GM12878 (cell line): ENCODE measurements at regions not wholly inside any gene's neighbourhood (a gene's known extent, or its start where the extent isn't known, plus 50 kb on each side); places are given as distances from the start of the nearest gene placed in this dataset.

ENCODE experiments used
- ATAC-seq: fragments of 200-7000 bp; cut with Tn5 transposase; 3 replicates; pipeline ENCODE4 v1.9.1; 2020; ENCODE audit warnings: mild to moderate bottlenecking, moderate library complexity
- BruUV-seq: library from RNA; stranded (reverse); fragments of 400-500 nt; replicated peaks from 2 replicates; lab custom pipeline; 2021; lab: Mats Ljungman, UMichigan
- CTCF ChIA-PET: fragments of 300-600 bp; sonication (Branson Sonifier 250); formaldehyde crosslinking; extraction: SDS; loops from one replicate; lab custom pipeline; 2021; ENCODE audit warnings: inconsistent platforms; lab: Yijun Ruan, JAX
- POLR2A ChIA-PET: fragments of 350-600 bp; formaldehyde crosslinking; extraction: SDS; loops from one replicate; lab custom pipeline; 2021; ENCODE audit warnings: inconsistent platforms; lab: Charles Lee
- RAD21 ChIA-PET: fragments of 300-600 bp; sonication (Branson Sonifier 250); formaldehyde crosslinking; loops from one replicate; lab custom pipeline; 2023; ENCODE audit warnings: antibody characterized with exemption; ENCODE audit not compliant: unreplicated experiment; lab: Charles Lee
- SMC1A ChIA-PET: fragments of 300-600 bp; sonication (Branson Sonifier 250); formaldehyde crosslinking; loops from one replicate; lab custom pipeline; 2023; ENCODE audit not compliant: unreplicated experiment, uncharacterized antibody; lab: Charles Lee
- DNase-seq: peaks from one replicate; pipeline ENCODE4 v3.0.0-alpha.2; 2011; ENCODE audit warnings: low read depth, low spot score
- FAIRE-seq: peaks from 3 replicates; lab custom pipeline; 2011; peaks lifted over from hg19 to GRCh38; lab: Jason Lieb, UNC
- H2AFZ ChIP-seq: 2 replicates; pipeline ENCODE4 v1.6.0; 2011; ENCODE audit warnings: low read depth, low read length, control low read depth; ENCODE audit not compliant: control insufficient read depth
- H3K27ac ChIP-seq: 2 replicates; pipeline ENCODE4 v1.5.1; 2011; ENCODE audit warnings: control low read depth; ENCODE audit not compliant: control insufficient read depth, insufficient read depth
- H3K27me3 ChIP-seq, 2 experiments: replicated peaks in 1 of 2; 2 replicates each; pipeline versions ENCODE4 v1.6.0 to v1.6.1; 2011; ENCODE audit warnings: low read length in 1 of 2; ENCODE audit not compliant: control insufficient read depth in 2 of 2, insufficient read depth in 2 of 2
- H3K36me3 ChIP-seq, 2 experiments: 2 replicates each; pipeline ENCODE4 v1.5.1; 2011; ENCODE audit warnings: low read length in 1 of 2; ENCODE audit not compliant: control insufficient read depth in 2 of 2, insufficient read depth in 2 of 2
- H3K4me1 ChIP-seq: 2 replicates; pipeline ENCODE4 v1.6.1; 2011; ENCODE audit warnings: mild to moderate bottlenecking, low read length, moderate library complexity, mixed read lengths; ENCODE audit not compliant: control insufficient read depth, insufficient read depth
- H3K4me2 ChIP-seq: 2 replicates; pipeline ENCODE4 v1.6.0; 2011; ENCODE audit warnings: control low read depth; ENCODE audit not compliant: control insufficient read depth, insufficient read depth
- H3K4me3 ChIP-seq: fragments of 200-600 bp; sonication (generic); 2 replicates; pipeline ENCODE4 v1.5.1; 2016
- H3K79me2 ChIP-seq: 2 replicates; pipeline ENCODE4 v1.6.0; 2011; ENCODE audit warnings: low read length; ENCODE audit not compliant: control insufficient read depth, insufficient read depth
- H3K9ac ChIP-seq: 2 replicates; pipeline ENCODE4 v1.8.0; 2011; ENCODE audit warnings: low read length, control low read depth, mixed read lengths; ENCODE audit not compliant: control insufficient read depth, insufficient read depth
- H3K9me3 ChIP-seq: replicated peaks from 3 replicates; pipeline ENCODE4 v1.5.1; 2011; ENCODE audit warnings: mild to moderate bottlenecking, low read length; ENCODE audit not compliant: control insufficient read depth, insufficient read depth
- H4K20me1 ChIP-seq: 2 replicates; pipeline ENCODE4 v1.6.0; 2011; ENCODE audit not compliant: control insufficient read depth, insufficient read depth
- BACH1 ChIP-seq: fragments of 450-650 bp; IDR thresholded peaks from 2 replicates; pipeline ENCODE4 v1.6.1; 2017; ENCODE audit warnings: mild to moderate bottlenecking, borderline replicate concordance
- CREB1 ChIP-seq: IDR thresholded peaks from 2 replicates; pipeline ENCODE4 v1.6.1; 2012; ENCODE audit warnings: low read depth, mild to moderate bottlenecking, inconsistent platforms
- ESRRA ChIP-seq: IDR thresholded peaks from 2 replicates; pipeline ENCODE4 v1.6.1; 2012; ENCODE audit warnings: mild to moderate bottlenecking, low read length, improper control_type of control experiment
- KLF5 ChIP-seq: fragments of 450-650 bp; IDR thresholded peaks from 2 replicates; pipeline ENCODE4 v1.6.1; 2014; ENCODE audit warnings: mild to moderate bottlenecking; ENCODE audit not compliant: partially characterized antibody
- POU2F2 ChIP-seq: IDR thresholded peaks from 3 replicates; pipeline ENCODE4 v1.6.1; 2011; ENCODE audit warnings: low read depth, mild to moderate bottlenecking, low read length, borderline replicate concordance
- SIX5 ChIP-seq: IDR thresholded peaks from 2 replicates; pipeline ENCODE4 v1.6.1; 2011; ENCODE audit warnings: mild to moderate bottlenecking, low read depth, low read length, moderate library complexity; ENCODE audit not compliant: severe bottlenecking
- SMC3 ChIP-seq: IDR thresholded peaks from 2 replicates; pipeline ENCODE4 v1.6.1; 2011; ENCODE audit warnings: low read length, improper control_type of control experiment, borderline replicate concordance
- WRNIP1 ChIP-seq: IDR thresholded peaks from 2 replicates; pipeline ENCODE4 v1.6.1; 2011; ENCODE audit warnings: low read depth, low read length, improper control_type of control experiment, borderline replicate concordance
- WGBS: methylation state at CpG from one replicate; pipeline ENCODE4 v1.1.6; 2016; ENCODE audit warnings: low lambda C conversion rate; ENCODE audit not compliant: insufficient replicate concordance, insufficient coverage; ENCODE audit errors: missing lambda C conversion rate; 5-methylcytosine and 5-hydroxymethylcytosine counted together
- in situ Hi-C: fragments of 300-500 bp; cut with MboI; formaldehyde crosslinking; loops from 9 replicates; pipeline ENCODE4 v1.14.3; 2018; ENCODE audit warnings: mixed read lengths
- intact Hi-C: fragments of 100-400 bp; cut with micrococcal nuclease; formaldehyde crosslinking; loops from one replicate; pipeline ENCODE4 v1.14.2; 2022; ENCODE audit not compliant: unreplicated experiment
- TF ChIP-seq, protein P1 (sequence below): fragments of 450-650 bp; formaldehyde crosslinking; IDR thresholded peaks from 2 replicates; pipeline ENCODE4 v1.5.0; 2022; ENCODE audit warnings: mild to moderate bottlenecking, missing genetic modification characterization
- TF ChIP-seq, protein P2 (sequence below): fragments of 150-350 bp; IDR thresholded peaks from 2 replicates; pipeline ENCODE4 v1.6.1; 2014; ENCODE audit warnings: mild to moderate bottlenecking, low read depth, low read length
- TF ChIP-seq, protein P3 (sequence below): fragments of 450-650 bp; conservative IDR thresholded peaks from 2 replicates; pipeline ENCODE4 v1.6.1; 2017; ENCODE audit warnings: mild to moderate bottlenecking, moderate library complexity
- TF ChIP-seq, protein P4 (sequence below): IDR thresholded peaks from 2 replicates; pipeline ENCODE4 v1.6.1; 2011; ENCODE audit warnings: low read depth, mild to moderate bottlenecking, low read length, moderate library complexity, borderline replicate concordance; ENCODE audit errors: extremely low read depth
- TF ChIP-seq, protein P5 (sequence below): fragments of 450-650 bp; IDR thresholded peaks from 2 replicates; pipeline ENCODE4 v1.6.1; 2017; ENCODE audit warnings: mild to moderate bottlenecking, low read depth, inconsistent platforms; ENCODE audit not compliant: poor library complexity, severe bottlenecking

DNA sequence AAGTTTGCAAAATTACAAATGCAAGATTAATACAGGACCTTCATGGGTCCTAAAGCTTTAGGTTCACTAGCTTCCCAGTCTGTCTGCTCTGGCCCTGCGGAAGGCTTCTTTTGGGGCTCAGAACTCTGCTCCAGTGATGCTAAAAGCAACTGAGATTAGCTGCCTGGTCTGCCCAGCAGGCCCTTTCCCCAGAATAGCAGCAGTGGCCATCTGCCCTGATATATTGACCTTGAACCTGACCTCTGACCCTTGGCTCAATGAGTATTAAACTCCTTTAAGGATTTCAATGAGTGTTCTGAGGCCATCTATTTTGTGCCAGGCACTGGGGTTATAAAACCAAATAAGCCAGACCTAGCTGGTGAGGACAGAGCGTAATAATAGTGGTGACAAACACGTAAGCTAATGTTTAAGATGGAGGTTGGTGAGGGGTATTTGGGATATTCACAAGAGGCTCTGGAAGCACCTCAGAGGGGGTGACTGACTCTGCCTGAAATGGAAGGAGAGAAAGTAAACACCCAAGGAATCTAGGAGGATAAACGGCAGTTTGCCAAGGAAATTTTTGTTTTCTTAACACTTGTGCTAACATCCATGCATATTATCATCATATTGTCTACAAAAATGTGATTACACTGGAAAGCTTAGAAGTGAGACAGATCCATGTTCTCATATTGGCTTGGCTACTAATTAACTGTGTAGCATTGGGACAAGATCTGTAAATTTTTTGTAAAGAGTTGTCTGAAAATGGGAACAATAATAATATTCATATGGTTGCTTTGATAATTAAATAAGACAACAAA lies 50.4 kb upstream of the LCLAT1 start:
- BruUV-seq = no TSS peak
- intact Hi-C loops (no loop called here), in situ Hi-C loops (no loop called here)
- Histone ChIP-seq H3K27me3 (no peaks in the 10 kb centered on the region), H3K4me2 (no peak overlapping the region), H2AFZ (no peak overlapping the region), H3K4me1 (no peaks in the 10 kb centered on the region), H3K9ac (no peak overlapping the region), H3K36me3 (no peaks in the 10 kb centered on the region), H3K79me2 (no peaks in the 10 kb centered on the region), H4K20me1 (no peaks in the 10 kb centered on the region), H3K9me3 (no peaks in the 10 kb centered on the region), H3K4me3 (no peak overlapping the region), H3K27ac (no peak overlapping the region)
- WGBS = 39% methylated on average over 4 of the region's 4 CpGs
- ChIA-PET RAD21 (no interaction called here), SMC1A (interaction anchor here (0.6 to 1.3 kb wide), 2 partner anchors 40 to 245 kb away, joined by 3 to 4 read pairs; no protein-coding TSS in a partner anchor), POLR2A (no interaction called here), CTCF (interaction anchor here (1.1 to 1.2 kb wide), 2 partner anchors 50 to 315 kb away, joined by 3 read pairs; no protein-coding TSS in a partner anchor)
- no peak for DNase-seq
- ATAC-seq = no peak
- no peak for FAIRE-seq
- TF ChIP-seq WRNIP1 (no peak), CREB1 (no peak), ESRRA (no peak), SMC3 (no peak), KLF5 (no peak), SIX5 (no peak), BACH1 (no peak), POU2F2 (no peak)
- TF ChIP-seq, protein P1, sequence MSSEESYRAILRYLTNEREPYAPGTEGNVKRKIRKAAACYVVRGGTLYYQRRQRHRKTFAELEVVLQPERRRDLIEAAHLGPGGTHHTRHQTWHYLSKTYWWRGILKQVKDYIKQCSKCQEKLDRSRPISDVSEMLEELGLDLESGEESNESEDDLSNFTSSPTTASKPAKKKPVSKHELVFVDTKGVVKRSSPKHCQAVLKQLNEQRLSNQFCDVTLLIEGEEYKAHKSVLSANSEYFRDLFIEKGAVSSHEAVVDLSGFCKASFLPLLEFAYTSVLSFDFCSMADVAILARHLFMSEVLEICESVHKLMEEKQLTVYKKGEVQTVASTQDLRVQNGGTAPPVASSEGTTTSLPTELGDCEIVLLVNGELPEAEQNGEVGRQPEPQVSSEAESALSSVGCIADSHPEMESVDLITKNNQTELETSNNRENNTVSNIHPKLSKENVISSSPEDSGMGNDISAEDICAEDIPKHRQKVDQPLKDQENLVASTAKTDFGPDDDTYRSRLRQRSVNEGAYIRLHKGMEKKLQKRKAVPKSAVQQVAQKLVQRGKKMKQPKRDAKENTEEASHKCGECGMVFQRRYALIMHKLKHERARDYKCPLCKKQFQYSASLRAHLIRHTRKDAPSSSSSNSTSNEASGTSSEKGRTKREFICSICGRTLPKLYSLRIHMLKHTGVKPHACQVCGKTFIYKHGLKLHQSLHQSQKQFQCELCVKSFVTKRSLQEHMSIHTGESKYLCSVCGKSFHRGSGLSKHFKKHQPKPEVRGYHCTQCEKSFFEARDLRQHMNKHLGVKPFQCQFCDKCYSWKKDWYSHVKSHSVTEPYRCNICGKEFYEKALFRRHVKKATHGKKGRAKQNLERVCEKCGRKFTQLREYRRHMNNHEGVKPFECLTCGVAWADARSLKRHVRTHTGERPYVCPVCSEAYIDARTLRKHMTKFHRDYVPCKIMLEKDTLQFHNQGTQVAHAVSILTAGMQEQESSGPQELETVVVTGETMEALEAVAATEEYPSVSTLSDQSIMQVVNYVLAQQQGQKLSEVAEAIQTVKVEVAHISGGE (CRISPR knock-in tag) = no peak
- TF ChIP-seq, protein P2, sequence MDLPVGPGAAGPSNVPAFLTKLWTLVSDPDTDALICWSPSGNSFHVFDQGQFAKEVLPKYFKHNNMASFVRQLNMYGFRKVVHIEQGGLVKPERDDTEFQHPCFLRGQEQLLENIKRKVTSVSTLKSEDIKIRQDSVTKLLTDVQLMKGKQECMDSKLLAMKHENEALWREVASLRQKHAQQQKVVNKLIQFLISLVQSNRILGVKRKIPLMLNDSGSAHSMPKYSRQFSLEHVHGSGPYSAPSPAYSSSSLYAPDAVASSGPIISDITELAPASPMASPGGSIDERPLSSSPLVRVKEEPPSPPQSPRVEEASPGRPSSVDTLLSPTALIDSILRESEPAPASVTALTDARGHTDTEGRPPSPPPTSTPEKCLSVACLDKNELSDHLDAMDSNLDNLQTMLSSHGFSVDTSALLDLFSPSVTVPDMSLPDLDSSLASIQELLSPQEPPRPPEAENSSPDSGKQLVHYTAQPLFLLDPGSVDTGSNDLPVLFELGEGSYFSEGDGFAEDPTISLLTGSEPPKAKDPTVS = no peak
- TF ChIP-seq, protein P3, sequence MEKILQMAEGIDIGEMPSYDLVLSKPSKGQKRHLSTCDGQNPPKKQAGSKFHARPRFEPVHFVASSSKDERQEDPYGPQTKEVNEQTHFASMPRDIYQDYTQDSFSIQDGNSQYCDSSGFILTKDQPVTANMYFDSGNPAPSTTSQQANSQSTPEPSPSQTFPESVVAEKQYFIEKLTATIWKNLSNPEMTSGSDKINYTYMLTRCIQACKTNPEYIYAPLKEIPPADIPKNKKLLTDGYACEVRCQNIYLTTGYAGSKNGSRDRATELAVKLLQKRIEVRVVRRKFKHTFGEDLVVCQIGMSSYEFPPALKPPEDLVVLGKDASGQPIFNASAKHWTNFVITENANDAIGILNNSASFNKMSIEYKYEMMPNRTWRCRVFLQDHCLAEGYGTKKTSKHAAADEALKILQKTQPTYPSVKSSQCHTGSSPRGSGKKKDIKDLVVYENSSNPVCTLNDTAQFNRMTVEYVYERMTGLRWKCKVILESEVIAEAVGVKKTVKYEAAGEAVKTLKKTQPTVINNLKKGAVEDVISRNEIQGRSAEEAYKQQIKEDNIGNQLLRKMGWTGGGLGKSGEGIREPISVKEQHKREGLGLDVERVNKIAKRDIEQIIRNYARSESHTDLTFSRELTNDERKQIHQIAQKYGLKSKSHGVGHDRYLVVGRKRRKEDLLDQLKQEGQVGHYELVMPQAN = no peak
- TF ChIP-seq, protein P4, sequence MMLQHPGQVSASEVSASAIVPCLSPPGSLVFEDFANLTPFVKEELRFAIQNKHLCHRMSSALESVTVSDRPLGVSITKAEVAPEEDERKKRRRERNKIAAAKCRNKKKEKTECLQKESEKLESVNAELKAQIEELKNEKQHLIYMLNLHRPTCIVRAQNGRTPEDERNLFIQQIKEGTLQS = no peak
- TF ChIP-seq, protein P5, sequence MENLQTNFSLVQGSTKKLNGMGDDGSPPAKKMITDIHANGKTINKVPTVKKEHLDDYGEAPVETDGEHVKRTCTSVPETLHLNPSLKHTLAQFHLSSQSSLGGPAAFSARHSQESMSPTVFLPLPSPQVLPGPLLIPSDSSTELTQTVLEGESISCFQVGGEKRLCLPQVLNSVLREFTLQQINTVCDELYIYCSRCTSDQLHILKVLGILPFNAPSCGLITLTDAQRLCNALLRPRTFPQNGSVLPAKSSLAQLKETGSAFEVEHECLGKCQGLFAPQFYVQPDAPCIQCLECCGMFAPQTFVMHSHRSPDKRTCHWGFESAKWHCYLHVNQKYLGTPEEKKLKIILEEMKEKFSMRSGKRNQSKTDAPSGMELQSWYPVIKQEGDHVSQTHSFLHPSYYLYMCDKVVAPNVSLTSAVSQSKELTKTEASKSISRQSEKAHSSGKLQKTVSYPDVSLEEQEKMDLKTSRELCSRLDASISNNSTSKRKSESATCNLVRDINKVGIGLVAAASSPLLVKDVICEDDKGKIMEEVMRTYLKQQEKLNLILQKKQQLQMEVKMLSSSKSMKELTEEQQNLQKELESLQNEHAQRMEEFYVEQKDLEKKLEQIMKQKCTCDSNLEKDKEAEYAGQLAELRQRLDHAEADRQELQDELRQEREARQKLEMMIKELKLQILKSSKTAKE = no peak
